Stomach (tissue), 4 donors: ENCODE measurements at regions not wholly inside any gene's neighbourhood (a gene's known extent, or its start where the extent isn't known, plus 50 kb on each side); places are given as distances from the start of the nearest gene placed in this dataset.

Experiments
- CTCF ChIP-seq, 7 experiments: fragments of 450-650 bp in 4 of 7; fragments of 200-600 bp in 3 of 7; sonication (generic) in 3 of 7; IDR thresholded peaks; one replicate each; pipeline ENCODE4 v1.5.1; 2016 to 2019; ENCODE audit warnings: antibody characterized with exemption in 7 of 7, control low read depth in 2 of 7, mild to moderate bottlenecking in 1 of 7
- POLR2AphosphoS5 ChIP-seq, 3 donors: sonication (generic); formaldehyde crosslinking; IDR thresholded peaks; one replicate each; pipeline ENCODE4 v1.6.1; 2016; ENCODE audit warnings: antibody characterized with exemption in 3 of 3

- TF ChIP-seq CTCF (IDR thresholded peaks at IDR 0.05) (no peak), POLR2AphosphoS5 (IDR thresholded peaks at IDR 0.05) (no peak)
Measured at GRCh38 chr4:140289486-140289885, 84.0 kb upstream of the SCOC start.
